ENCODE measurements at regions not wholly inside any gene's neighbourhood (a gene's known extent, or its start where the extent isn't known, plus 50 kb on each side); places are given as distances from the start of the nearest gene placed in this dataset.

- no peak overlapping the region for H3K27ac ChIP-seq (ENCODE audit: low read length)
- DNase-seq = no peak
- H3K36me3 ChIP-seq (ENCODE audit: insufficient read depth, low read length) = no peaks in the 10 kb centered on the region
- ATAC-seq (ENCODE audit: insufficient read depth, low read depth) = no peak
- no peak overlapping the region for H2AFZ ChIP-seq (ENCODE audit: low read depth, low read length)
- H3K9ac ChIP-seq (ENCODE audit: low read depth, low read length) = no peak overlapping the region
- no peaks in the 10 kb centered on the region for H3K4me1 ChIP-seq (ENCODE audit: insufficient read depth, low read length)
- H3K27me3 ChIP-seq (ENCODE audit: insufficient read depth, low read length, poor library complexity) = no peaks in the 10 kb centered on the region
- no peak for TF ChIP-seq EZH2 (IDR thresholded peaks at IDR 0.05; ENCODE audit: borderline replicate concordance, low read depth, low read length, severe bottlenecking)
- no peak for TF ChIP-seq CTCF (IDR thresholded peaks at IDR 0.05; ENCODE audit: borderline replicate concordance, extremely low read depth, low read length, poor library complexity, severe bottlenecking)
- no peak overlapping the region for H3K4me3 ChIP-seq (ENCODE audit: low read depth in 1 of 2, low read length in 2 of 2)
- no peak overlapping the region for H3K4me2 ChIP-seq (ENCODE audit: insufficient read depth, low read length)
- H3K79me2 ChIP-seq (ENCODE audit: insufficient read depth, low read length) = no peaks in the 10 kb centered on the region
- H3K9me3 ChIP-seq (ENCODE audit: insufficient read depth, low read length, severe bottlenecking) = peaks cover 5% of the 10 kb centered on the region
- no peaks in the 10 kb centered on the region for H4K20me1 ChIP-seq (ENCODE audit: insufficient read depth, low read length)
Measured at GRCh38 chr10:129310881-129311280, 156.2 kb upstream of the MGMT start.

GRCh38 chr10:129319934-129320333 lies 147.1 kb upstream of the MGMT start:
- no peak for ATAC-seq (ENCODE audit: insufficient read depth, low read depth)
- Histone ChIP-seq H3K4me1 (ENCODE audit: insufficient read depth, low read length) (no peaks in the 10 kb centered on the region), H3K27ac (ENCODE audit: low read length) (no peak overlapping the region)

GRCh38 chr10:129320340-129320739 lies 146.7 kb upstream of the MGMT start:
- Histone ChIP-seq H3K4me3 (ENCODE audit: low read depth in 1 of 2, low read length in 2 of 2) (no peak overlapping the region), H3K9me3 (ENCODE audit: insufficient read depth, low read length, severe bottlenecking) (peaks cover 10% of the 10 kb centered on the region), H3K36me3 (ENCODE audit: insufficient read depth, low read length) (no peaks in the 10 kb centered on the region), H2AFZ (ENCODE audit: low read depth, low read length) (no peak overlapping the region), H3K4me1 (ENCODE audit: insufficient read depth, low read length) (no peaks in the 10 kb centered on the region), H4K20me1 (ENCODE audit: insufficient read depth, low read length) (no peaks in the 10 kb centered on the region), H3K4me2 (ENCODE audit: insufficient read depth, low read length) (no peak overlapping the region), H3K79me2 (ENCODE audit: insufficient read depth, low read length) (no peaks in the 10 kb centered on the region), H3K27ac (ENCODE audit: low read length) (no peak overlapping the region), H3K9ac (ENCODE audit: low read depth, low read length) (no peak overlapping the region), H3K27me3 (ENCODE audit: insufficient read depth, low read length, poor library complexity) (no peaks in the 10 kb centered on the region)
- ATAC-seq (ENCODE audit: insufficient read depth, low read depth) = no peak
- no peak for TF ChIP-seq EZH2 (IDR thresholded peaks at IDR 0.05; ENCODE audit: borderline replicate concordance, low read depth, low read length, severe bottlenecking)
- no peak for DNase-seq

More at GRCh38 chr10:129319934-129320333, 147.1 kb upstream of the MGMT start:
- peaks cover 10% of the 10 kb centered on the region for H3K9me3 ChIP-seq (ENCODE audit: insufficient read depth, low read length, severe bottlenecking)
- H3K9ac ChIP-seq (ENCODE audit: low read depth, low read length) = no peak overlapping the region
- H3K4me3 ChIP-seq (ENCODE audit: low read depth in 1 of 2, low read length in 2 of 2) = no peak overlapping the region
- no peaks in the 10 kb centered on the region for H3K27me3 ChIP-seq (ENCODE audit: insufficient read depth, low read length, poor library complexity)
- DNase-seq = no peak
- H3K4me2 ChIP-seq (ENCODE audit: insufficient read depth, low read length) = no peak overlapping the region
- no peaks in the 10 kb centered on the region for H3K79me2 ChIP-seq (ENCODE audit: insufficient read depth, low read length)
- TF ChIP-seq CTCF (IDR thresholded peaks at IDR 0.05; ENCODE audit: borderline replicate concordance, extremely low read depth, low read length, poor library complexity, severe bottlenecking) (no peak), EZH2 (IDR thresholded peaks at IDR 0.05; ENCODE audit: borderline replicate concordance, low read depth, low read length, severe bottlenecking) (no peak)
- no peak overlapping the region for H2AFZ ChIP-seq (ENCODE audit: low read depth, low read length)
- no peaks in the 10 kb centered on the region for H3K36me3 ChIP-seq (ENCODE audit: insufficient read depth, low read length)
- no peaks in the 10 kb centered on the region for H4K20me1 ChIP-seq (ENCODE audit: insufficient read depth, low read length)

- Histone ChIP-seq H3K27me3 (ENCODE audit: insufficient read depth, low read length, poor library complexity) (no peaks in the 10 kb centered on the region), H4K20me1 (ENCODE audit: insufficient read depth, low read length) (no peaks in the 10 kb centered on the region), H3K79me2 (ENCODE audit: insufficient read depth, low read length) (no peaks in the 10 kb centered on the region), H3K9me3 (ENCODE audit: insufficient read depth, low read length, severe bottlenecking) (peaks cover 2% of the 10 kb centered on the region), H3K4me2 (ENCODE audit: insufficient read depth, low read length) (no peak overlapping the region), H3K36me3 (ENCODE audit: insufficient read depth, low read length) (no peaks in the 10 kb centered on the region), H3K4me3 (ENCODE audit: low read depth in 1 of 2, low read length in 2 of 2) (no peak overlapping the region), H2AFZ (ENCODE audit: low read depth, low read length) (no peak overlapping the region), H3K27ac (ENCODE audit: low read length) (no peak overlapping the region), H3K9ac (ENCODE audit: low read depth, low read length) (no peak overlapping the region), H3K4me1 (ENCODE audit: insufficient read depth, low read length) (no peaks in the 10 kb centered on the region)
- TF ChIP-seq CTCF (IDR thresholded peaks at IDR 0.05; ENCODE audit: borderline replicate concordance, extremely low read depth, low read length, poor library complexity, severe bottlenecking) (no peak), EZH2 (IDR thresholded peaks at IDR 0.05; ENCODE audit: borderline replicate concordance, low read depth, low read length, severe bottlenecking) (no peak)
- DNase-seq (no peak), ATAC-seq (ENCODE audit: insufficient read depth, low read depth) (no peak)
Measured at GRCh38 chr10:129321727-129322126, 145.3 kb upstream of the MGMT start.
